ENCODE measurements at regions not wholly inside any gene's neighbourhood (a gene's known extent, or its start where the extent isn't known, plus 50 kb on each side); places are given as distances from the start of the nearest gene placed in this dataset.

DNA sequence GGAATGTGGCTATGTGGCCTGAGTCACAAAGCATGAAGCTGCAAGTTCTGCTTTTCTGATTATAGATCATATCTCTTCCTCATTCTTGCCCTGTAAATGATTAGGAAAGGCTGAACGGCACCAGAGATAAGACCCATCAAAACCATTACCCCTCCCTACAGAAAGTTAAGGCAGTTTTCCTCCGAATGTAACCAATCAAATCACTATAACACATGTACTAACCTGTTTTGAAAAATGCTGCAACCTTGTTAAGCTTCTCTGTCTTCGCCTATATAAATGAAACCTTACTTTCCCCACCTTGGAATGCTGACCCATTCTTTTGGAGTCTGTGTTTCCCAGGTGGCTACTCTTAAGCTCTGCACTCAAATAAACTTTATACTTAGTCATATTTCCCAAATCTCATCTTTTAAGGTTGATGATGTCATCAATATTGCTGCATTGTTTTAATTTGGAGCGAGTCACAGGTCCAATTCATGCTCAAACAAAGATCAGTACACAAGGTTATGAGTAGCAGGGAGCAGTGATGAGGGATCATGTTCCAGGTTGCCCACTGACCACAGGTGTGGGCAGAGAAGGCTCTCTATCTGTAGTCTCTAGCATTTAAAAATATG is 662.3 kb downstream of the IRS1 start:
- H3F3A ChIP-seq (ENCODE audit: insufficient read depth): peaks cover 3% of the 10 kb centered on the region; the same call in 1 of the 2 replicates
- no peaks in the 10 kb centered on the region; the same call in 1 of the 2 replicates for H3K9me2 ChIP-seq (ENCODE audit: insufficient read depth)
- H3K4me2 ChIP-seq (ENCODE audit: unreplicated experiment): no peak overlapping the region
- H4K20me1 ChIP-seq (ENCODE audit: insufficient read depth): no peaks in the 10 kb centered on the region
- no peak overlapping the region for H2AFZ ChIP-seq
- in situ Hi-C loops (cut with MboI): no loop called here
- TF ChIP-seq EZH2phosphoT487 (IDR thresholded peaks at IDR 0.05; ENCODE audit: insufficient read depth, low read depth) (no peak), EZH2 (IDR thresholded peaks at IDR 0.05; ENCODE audit: insufficient read depth, poor library complexity, severe bottlenecking) (no peak)
- H3K9me3 ChIP-seq (ENCODE audit: low read depth): no peaks in the 10 kb centered on the region
- DNase-seq: peak; percentile 50
- 84 to 85% methylated on average over 4 of the region's 4 CpGs for WGBS, 2 experiments (ENCODE audit: low coverage in 1 of 2, low lambda C conversion rate in 2 of 2, missing lambda C conversion rate in 2 of 2)
- H3K9ac ChIP-seq: no peak overlapping the region
- H3K27me3 ChIP-seq (replicated peaks; ENCODE audit: insufficient read depth): no peaks in the 10 kb centered on the region
- no peak overlapping the region for H3K4me3 ChIP-seq
- no peaks in the 10 kb centered on the region for H3K79me2 ChIP-seq (ENCODE audit: insufficient read depth)
- H3K27ac ChIP-seq: no peak overlapping the region
- no peaks in the 10 kb centered on the region for H3K36me3 ChIP-seq (ENCODE audit: low read depth)
- H3K4me1 ChIP-seq (ENCODE audit: insufficient read depth): peaks cover 12% of the 10 kb centered on the region

DNA sequence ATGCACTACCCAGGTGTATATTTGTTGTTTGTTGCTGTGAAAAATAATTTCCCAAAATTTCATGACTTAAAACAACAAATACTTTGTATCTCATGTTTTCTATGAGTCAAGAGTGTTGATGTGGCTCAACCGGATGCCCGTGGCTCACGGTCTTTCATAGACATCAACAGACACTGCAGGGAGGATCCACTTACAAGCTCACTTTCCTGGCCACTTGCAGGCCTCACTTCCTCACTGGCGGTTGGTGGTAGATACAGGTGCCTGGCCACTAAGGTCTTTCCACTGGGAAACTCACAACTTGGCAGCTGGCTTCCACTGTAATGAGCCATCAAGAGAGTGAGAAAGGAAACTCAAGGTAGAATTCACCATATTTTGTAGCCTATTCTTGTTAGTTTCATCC is 662.9 kb downstream of the IRS1 start:
- no peaks in the 10 kb centered on the region for H4K20me1 ChIP-seq (ENCODE audit: insufficient read depth)
- H3K9me3 ChIP-seq (ENCODE audit: low read depth): no peaks in the 10 kb centered on the region
- H3F3A ChIP-seq (ENCODE audit: insufficient read depth): peaks cover 3% of the 10 kb centered on the region; the same call in 1 of the 2 replicates
- no peak for DNase-seq
- no peak overlapping the region for H3K4me2 ChIP-seq (ENCODE audit: unreplicated experiment)
- H3K4me3 ChIP-seq: no peak overlapping the region
- H3K27me3 ChIP-seq (replicated peaks; ENCODE audit: insufficient read depth): no peaks in the 10 kb centered on the region
- no peak overlapping the region for H3K9ac ChIP-seq
- no peaks in the 10 kb centered on the region; the same call in 1 of the 2 replicates for H3K9me2 ChIP-seq (ENCODE audit: insufficient read depth)
- no peaks in the 10 kb centered on the region for H3K79me2 ChIP-seq (ENCODE audit: insufficient read depth)
- no peak overlapping the region for H3K27ac ChIP-seq
- H3K36me3 ChIP-seq (ENCODE audit: low read depth): no peaks in the 10 kb centered on the region
- TF ChIP-seq EZH2phosphoT487 (IDR thresholded peaks at IDR 0.05; ENCODE audit: insufficient read depth, low read depth): no peak
- no peak for TF ChIP-seq EZH2 (IDR thresholded peaks at IDR 0.05; ENCODE audit: insufficient read depth, poor library complexity, severe bottlenecking)
- H2AFZ ChIP-seq: no peak overlapping the region
- in situ Hi-C loops (cut with MboI): no loop called here
- WGBS, 2 experiments (ENCODE audit: low coverage in 1 of 2, low lambda C conversion rate in 2 of 2, missing lambda C conversion rate in 2 of 2): 87 to 94% methylated on average over 4 of the region's 4 CpGs
- H3K4me1 ChIP-seq (ENCODE audit: insufficient read depth): peaks cover 12% of the 10 kb centered on the region

DNA sequence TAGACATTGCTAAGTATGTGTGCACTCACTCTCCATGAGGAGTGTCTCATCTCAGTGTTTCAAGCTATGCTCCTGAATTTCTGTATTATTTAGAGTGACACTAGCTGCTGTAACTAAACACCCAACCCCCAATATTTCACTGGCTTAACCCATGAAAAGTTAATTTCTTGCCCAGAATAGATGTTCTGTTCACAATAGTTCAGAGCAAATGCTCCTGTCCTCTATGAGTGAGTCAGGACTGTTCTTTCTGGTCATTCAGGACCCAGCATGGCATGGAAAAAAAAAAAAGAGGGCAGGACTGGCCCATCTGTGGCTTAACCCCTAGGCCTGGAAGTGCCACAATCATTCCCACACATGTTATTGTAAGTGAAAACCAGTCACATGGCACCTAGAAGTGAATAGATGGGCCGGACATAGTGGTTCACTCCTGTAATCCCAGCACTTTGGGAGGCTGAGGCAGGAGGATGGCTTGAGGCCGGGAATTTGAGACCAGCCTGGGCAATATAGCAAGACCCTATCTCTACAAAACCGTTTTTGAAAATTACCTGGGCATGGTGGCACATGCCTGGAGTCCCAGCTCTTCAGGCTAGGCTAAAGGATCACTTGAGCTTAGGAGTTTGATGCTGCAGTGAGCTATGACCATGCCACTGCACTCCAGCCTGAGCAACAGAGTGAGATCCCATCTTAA is 663.6 kb downstream of the IRS1 start:
- H4K20me1 ChIP-seq (ENCODE audit: insufficient read depth): no peaks in the 10 kb centered on the region
- no peaks in the 10 kb centered on the region; the same call in 1 of the 2 replicates for H3K9me2 ChIP-seq (ENCODE audit: insufficient read depth)
- peaks cover 12% of the 10 kb centered on the region for H3K4me1 ChIP-seq (ENCODE audit: insufficient read depth)
- no peaks in the 10 kb centered on the region for H3K9me3 ChIP-seq (ENCODE audit: low read depth)
- H3K27ac ChIP-seq: no peak overlapping the region
- H3K27me3 ChIP-seq (replicated peaks; ENCODE audit: insufficient read depth): no peaks in the 10 kb centered on the region
- peaks cover 3% of the 10 kb centered on the region; the same call in 1 of the 2 replicates for H3F3A ChIP-seq (ENCODE audit: insufficient read depth)
- no peak overlapping the region for H3K4me3 ChIP-seq
- no peak for DNase-seq
- no peak overlapping the region for H3K4me2 ChIP-seq (ENCODE audit: unreplicated experiment)
- H3K36me3 ChIP-seq (ENCODE audit: low read depth): no peaks in the 10 kb centered on the region
- H2AFZ ChIP-seq: no peak overlapping the region
- TF ChIP-seq EZH2phosphoT487 (IDR thresholded peaks at IDR 0.05; ENCODE audit: insufficient read depth, low read depth) (no peak), EZH2 (IDR thresholded peaks at IDR 0.05; ENCODE audit: insufficient read depth, poor library complexity, severe bottlenecking) (no peak)
- WGBS, 2 experiments (ENCODE audit: low coverage in 1 of 2, low lambda C conversion rate in 2 of 2, missing lambda C conversion rate in 2 of 2): 76 to 81% methylated on average over 3 of the region's 3 CpGs
- no peak overlapping the region for H3K9ac ChIP-seq
- in situ Hi-C loops (cut with MboI): no loop called here
- no peaks in the 10 kb centered on the region for H3K79me2 ChIP-seq (ENCODE audit: insufficient read depth)

DNA sequence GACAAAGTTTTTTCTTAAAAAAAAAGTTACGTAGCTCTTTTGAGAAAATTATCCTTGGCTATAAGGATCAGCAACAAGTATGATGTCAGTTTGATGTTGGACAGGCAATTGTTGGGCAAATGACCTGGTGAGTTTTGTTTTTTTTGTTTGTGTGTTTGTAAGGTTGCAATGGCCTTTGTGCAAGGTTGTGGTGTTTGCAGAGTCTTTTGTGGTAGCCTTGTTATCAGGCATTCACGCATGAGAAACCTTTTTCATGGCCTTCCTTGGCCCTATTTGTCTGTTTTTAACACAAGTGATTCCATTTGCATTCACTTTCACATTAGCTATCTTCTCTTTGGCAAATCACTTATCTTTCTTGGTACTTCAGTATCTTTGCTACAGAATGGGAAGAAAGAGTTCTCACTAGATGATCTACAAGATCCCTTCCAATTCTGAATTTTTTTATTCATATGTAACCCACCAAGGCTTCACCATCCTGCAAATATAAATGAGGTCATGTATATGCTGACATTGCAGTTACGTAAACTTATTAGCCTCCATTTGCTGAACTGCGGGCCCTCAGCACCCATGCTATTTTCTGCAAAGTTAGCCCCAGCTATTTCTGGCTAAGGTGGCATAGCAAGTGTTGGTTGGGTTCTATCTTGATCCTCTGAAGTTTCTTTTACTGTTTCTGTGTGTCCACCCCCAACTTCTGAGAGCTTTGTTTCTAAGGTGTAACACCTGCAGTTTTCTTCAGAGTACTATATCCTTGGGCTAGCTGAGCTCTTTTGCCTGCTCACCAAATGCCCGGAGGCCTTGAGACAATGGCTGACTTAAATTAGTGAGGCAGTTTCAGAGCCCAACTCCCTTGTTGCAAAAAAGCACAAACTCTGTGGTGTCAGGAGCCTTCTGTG is 667.1 kb downstream of the IRS1 start:
- in situ Hi-C loops (cut with MboI): no loop called here
- DNase-seq: no peak
- WGBS, 2 experiments (ENCODE audit: low coverage in 1 of 2, low lambda C conversion rate in 2 of 2, missing lambda C conversion rate in 2 of 2): 88 to 94% methylated on average over 5 of the region's 5 CpGs
- Histone ChIP-seq H3K9me3 (ENCODE audit: low read depth) (no peaks in the 10 kb centered on the region), H4K20me1 (ENCODE audit: insufficient read depth) (no peaks in the 10 kb centered on the region), H3K4me2 (ENCODE audit: unreplicated experiment) (no peak overlapping the region), H3K27me3 (replicated peaks; ENCODE audit: insufficient read depth) (no peaks in the 10 kb centered on the region), H3K9me2 (ENCODE audit: insufficient read depth) (no peaks in the 10 kb centered on the region), H3K4me3 (no peak overlapping the region), H2AFZ (no peak overlapping the region), H3K36me3 (ENCODE audit: low read depth) (no peaks in the 10 kb centered on the region), H3K79me2 (ENCODE audit: insufficient read depth) (no peaks in the 10 kb centered on the region), H3K27ac (no peak overlapping the region), H3K9ac (no peak overlapping the region), H3K4me1 (ENCODE audit: insufficient read depth) (peaks cover 9% of the 10 kb centered on the region), H3F3A (ENCODE audit: insufficient read depth) (peaks cover 2% of the 10 kb centered on the region; the same call in 1 of the 2 replicates)
- no peak for TF ChIP-seq EZH2phosphoT487 (IDR thresholded peaks at IDR 0.05; ENCODE audit: insufficient read depth, low read depth)
- no peak for TF ChIP-seq EZH2 (IDR thresholded peaks at IDR 0.05; ENCODE audit: insufficient read depth, poor library complexity, severe bottlenecking)

Data from GM23248 (cell line).